OCI-LY1 (cell line): ENCODE measurements at regions not wholly inside any gene's neighbourhood (a gene's known extent, or its start where the extent isn't known, plus 50 kb on each side); places are given as distances from the start of the nearest gene placed in this dataset.

Experiments used
- H2AFZ ChIP-seq: fragments of 200-600 bp; sonication (generic), shearing (Covaris generic); 2 replicates; pipeline ENCODE4 v1.6.0; 2014; ENCODE audit warnings: antibody characterized with exemption, mild to moderate bottlenecking, low read length
- H3F3A ChIP-seq: fragments of 200-600 bp; sonication (generic), shearing (Covaris generic); 2 replicates; pipeline ENCODE4 v1.6.0; 2014; ENCODE audit warnings: mild to moderate bottlenecking, antibody characterized with exemption, low read length, moderate library complexity; ENCODE audit not compliant: insufficient read depth
- H3K27ac ChIP-seq: fragments of 200-600 bp; sonication (generic); 2 replicates; pipeline ENCODE4 v1.5.1; 2014; ENCODE audit warnings: low read length, mixed run types, mild to moderate bottlenecking, low read depth; ENCODE audit not compliant: poor library complexity, severe bottlenecking
- H3K27me3 ChIP-seq: fragments of 200-600 bp; sonication (generic); 2 replicates; pipeline ENCODE4 v1.6.0; 2014; ENCODE audit warnings: antibody characterized with exemption, mild to moderate bottlenecking, low read length, moderate library complexity; ENCODE audit not compliant: insufficient read depth
- H3K36me3 ChIP-seq: fragments of 200-600 bp; sonication (generic); 2 replicates; pipeline ENCODE4 v1.6.1; 2014; ENCODE audit warnings: mild to moderate bottlenecking, antibody characterized with exemption, low read length, moderate library complexity, mixed read lengths; ENCODE audit not compliant: insufficient read depth
- H3K4me1 ChIP-seq: fragments of 200-600 bp; sonication (generic); 2 replicates; pipeline ENCODE4 v1.5.1; 2014; ENCODE audit warnings: mild to moderate bottlenecking, low read length, moderate library complexity; ENCODE audit not compliant: insufficient read depth, severe bottlenecking
- H3K4me2 ChIP-seq: fragments of 200-600 bp; sonication (generic), shearing (Covaris generic); 2 replicates; pipeline ENCODE4 v1.6.1; 2014; ENCODE audit warnings: low read length
- H3K4me3 ChIP-seq: fragments of 200-600 bp; sonication (generic); 2 replicates; pipeline ENCODE4 v1.5.1; 2014; ENCODE audit warnings: low read length, low read depth, mild to moderate bottlenecking, mixed read lengths; ENCODE audit not compliant: poor library complexity, severe bottlenecking
- H3K79me2 ChIP-seq: fragments of 200-600 bp; shearing (Covaris generic); 2 replicates; pipeline ENCODE4 v1.6.1; 2016; ENCODE audit warnings: mixed run types, low read length, mixed read lengths; ENCODE audit not compliant: insufficient read depth
- H3K9ac ChIP-seq: fragments of 200-600 bp; sonication (generic), shearing (Covaris generic); 2 replicates; pipeline ENCODE4 v1.6.1; 2014; ENCODE audit warnings: mild to moderate bottlenecking, low read length, mixed read lengths
- H3K9me2 ChIP-seq: fragments of 200-600 bp; sonication (generic), shearing (Covaris generic); 2 replicates; pipeline ENCODE4 v1.6.1; 2014; ENCODE audit warnings: low read depth, mild to moderate bottlenecking, low read length, mixed read lengths
- H3K9me3 ChIP-seq: fragments of 200-600 bp; shearing (Covaris generic); 2 replicates; pipeline ENCODE4 v1.6.1; 2014; ENCODE audit warnings: low read length, mixed read lengths
- H4K20me1 ChIP-seq: fragments of 200-600 bp; sonication (generic), shearing (Covaris generic); 2 replicates; pipeline ENCODE4 v1.6.0; 2016; ENCODE audit warnings: mild to moderate bottlenecking, low read length; ENCODE audit not compliant: insufficient read depth
- EZH2 ChIP-seq: fragments of 200-600 bp; sonication (generic), shearing (Covaris generic); IDR thresholded peaks from 2 replicates; pipeline ENCODE4 v1.8.0; 2017; ENCODE audit warnings: borderline replicate concordance, mixed run types, mild to moderate bottlenecking, antibody characterized with exemption, low read length, moderate library complexity, mixed read lengths
- TF ChIP-seq, protein P1 (sequence below): fragments of 200-600 bp; sonication (generic), shearing (Covaris generic); IDR thresholded peaks from 2 replicates; pipeline ENCODE4 v1.5.1; 2017; ENCODE audit warnings: mild to moderate bottlenecking, antibody characterized with exemption, low read length, moderate library complexity, mixed read lengths

DNA sequence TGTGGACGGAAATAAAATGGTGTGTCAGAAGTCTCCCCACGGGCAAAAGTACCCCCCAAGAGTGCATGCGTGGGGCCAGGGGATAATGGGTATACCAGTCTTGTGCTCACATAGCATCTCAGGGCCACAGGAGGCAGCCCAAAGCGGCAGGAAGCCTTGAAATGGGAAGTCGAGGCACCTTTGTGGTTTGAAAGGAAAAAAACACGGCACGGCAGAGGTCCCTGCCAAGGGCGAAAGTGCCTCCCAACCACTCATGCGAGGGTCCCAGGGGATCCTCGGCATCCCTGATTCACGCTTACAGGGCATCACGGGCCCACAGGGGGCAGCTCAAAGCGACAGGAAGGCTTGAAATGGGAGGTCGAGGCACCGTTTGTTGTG lies 583.2 kb downstream of the ALG10 start:
- Histone ChIP-seq H3K4me3 (no peak overlapping the region), H3K9me3 (no peaks in the 10 kb centered on the region), H3K9ac (no peak overlapping the region), H3K36me3 (no peaks in the 10 kb centered on the region), H3K27me3 (no peaks in the 10 kb centered on the region), H3F3A (no peaks in the 10 kb centered on the region), H4K20me1 (no peaks in the 10 kb centered on the region), H3K27ac (no peak overlapping the region), H3K79me2 (no peaks in the 10 kb centered on the region), H3K4me2 (no peak overlapping the region), H3K4me1 (no peaks in the 10 kb centered on the region), H2AFZ (no peak overlapping the region), H3K9me2 (no peaks in the 10 kb centered on the region)
- TF ChIP-seq EZH2 = no peak
- TF ChIP-seq, protein P1, sequence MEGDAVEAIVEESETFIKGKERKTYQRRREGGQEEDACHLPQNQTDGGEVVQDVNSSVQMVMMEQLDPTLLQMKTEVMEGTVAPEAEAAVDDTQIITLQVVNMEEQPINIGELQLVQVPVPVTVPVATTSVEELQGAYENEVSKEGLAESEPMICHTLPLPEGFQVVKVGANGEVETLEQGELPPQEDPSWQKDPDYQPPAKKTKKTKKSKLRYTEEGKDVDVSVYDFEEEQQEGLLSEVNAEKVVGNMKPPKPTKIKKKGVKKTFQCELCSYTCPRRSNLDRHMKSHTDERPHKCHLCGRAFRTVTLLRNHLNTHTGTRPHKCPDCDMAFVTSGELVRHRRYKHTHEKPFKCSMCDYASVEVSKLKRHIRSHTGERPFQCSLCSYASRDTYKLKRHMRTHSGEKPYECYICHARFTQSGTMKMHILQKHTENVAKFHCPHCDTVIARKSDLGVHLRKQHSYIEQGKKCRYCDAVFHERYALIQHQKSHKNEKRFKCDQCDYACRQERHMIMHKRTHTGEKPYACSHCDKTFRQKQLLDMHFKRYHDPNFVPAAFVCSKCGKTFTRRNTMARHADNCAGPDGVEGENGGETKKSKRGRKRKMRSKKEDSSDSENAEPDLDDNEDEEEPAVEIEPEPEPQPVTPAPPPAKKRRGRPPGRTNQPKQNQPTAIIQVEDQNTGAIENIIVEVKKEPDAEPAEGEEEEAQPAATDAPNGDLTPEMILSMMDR = no peak

DNA sequence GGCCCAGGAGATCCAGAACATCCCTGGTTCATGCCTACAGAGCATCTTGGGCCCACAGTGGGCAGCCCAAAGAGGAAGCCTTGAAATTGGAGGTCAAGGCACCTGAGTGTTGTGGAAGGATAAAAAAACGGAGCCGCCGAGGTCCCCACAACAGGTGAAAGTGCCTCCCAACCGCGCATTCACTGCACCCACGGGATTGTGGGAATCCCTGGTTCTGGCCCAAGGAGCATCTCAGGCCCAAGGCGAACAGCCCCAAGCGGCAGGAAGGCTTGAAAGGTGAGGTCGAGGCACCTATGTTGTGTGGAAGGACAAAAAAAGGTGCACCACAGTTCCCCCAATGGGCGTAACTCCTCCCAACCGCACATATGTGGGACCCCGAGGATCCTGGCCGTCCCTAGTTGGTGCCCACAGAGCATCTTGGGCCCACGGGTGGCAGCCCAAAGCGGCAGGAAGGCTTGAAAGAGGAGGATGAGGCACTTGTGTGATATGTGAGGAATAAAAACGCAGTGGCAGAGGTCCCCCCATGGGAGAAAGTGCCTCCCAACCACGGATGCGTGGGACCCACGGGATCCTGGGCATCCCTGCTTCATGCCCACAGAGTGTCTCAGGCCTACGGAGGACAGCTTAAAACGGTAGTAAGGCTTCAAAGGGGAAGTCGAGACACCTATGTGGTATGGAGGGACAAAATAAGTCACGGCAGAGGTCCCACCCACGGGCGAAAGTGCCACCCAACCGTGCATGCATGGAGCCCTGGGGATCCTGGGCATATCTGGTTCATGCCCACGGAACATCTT lies 583.9 kb downstream of the ALG10 start:
- H3K9ac ChIP-seq = no peak overlapping the region
- TF ChIP-seq EZH2 = no peak
- TF ChIP-seq, protein P1 = no peak
- no peaks in the 10 kb centered on the region for H3F3A ChIP-seq
- no peaks in the 10 kb centered on the region for H3K36me3 ChIP-seq
- no peaks in the 10 kb centered on the region for H3K9me3 ChIP-seq
- no peaks in the 10 kb centered on the region for H3K9me2 ChIP-seq
- no peaks in the 10 kb centered on the region for H4K20me1 ChIP-seq
- no peak overlapping the region for H3K27ac ChIP-seq
- H3K79me2 ChIP-seq = no peaks in the 10 kb centered on the region
- H3K4me3 ChIP-seq = no peak overlapping the region
- no peak overlapping the region for H2AFZ ChIP-seq
- no peaks in the 10 kb centered on the region for H3K27me3 ChIP-seq
- H3K4me2 ChIP-seq = no peak overlapping the region
- no peaks in the 10 kb centered on the region for H3K4me1 ChIP-seq

DNA sequence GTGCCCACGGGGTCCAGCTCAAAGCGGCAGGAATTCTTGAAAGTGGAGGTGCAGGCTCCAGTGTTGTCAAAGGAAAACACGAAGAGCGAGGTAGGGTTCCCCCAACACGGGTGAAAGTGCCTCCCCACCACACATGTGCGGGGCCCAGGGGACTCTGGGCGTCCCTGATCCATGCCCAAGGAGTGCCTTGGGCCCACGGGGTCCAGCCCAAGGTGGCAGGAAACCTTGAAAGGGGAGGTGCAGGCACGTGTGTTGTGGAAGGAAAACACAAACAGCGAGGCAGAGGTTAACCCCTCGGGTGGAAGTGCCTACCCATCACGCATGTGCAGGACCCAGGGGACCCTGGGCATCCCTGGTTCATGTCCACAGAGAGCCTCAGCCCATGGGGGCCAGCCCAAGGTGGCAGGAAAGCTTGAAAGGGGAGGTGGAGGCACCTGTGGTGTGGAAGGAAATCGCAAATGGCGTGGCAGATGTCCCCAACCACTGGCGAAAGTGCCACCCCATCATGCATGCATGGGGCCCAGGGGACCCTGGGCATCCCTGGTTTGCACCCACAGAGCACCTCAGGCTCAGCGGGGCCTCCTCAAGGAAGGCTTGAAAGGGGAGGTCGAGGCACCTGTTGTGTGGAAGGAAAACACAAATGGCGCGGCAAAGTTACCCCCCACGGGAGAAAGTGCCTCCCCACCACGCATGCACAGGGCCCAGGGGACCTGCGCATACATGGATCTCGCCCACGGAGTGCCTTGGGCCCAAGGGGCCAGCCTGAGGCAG lies 584.6 kb downstream of the ALG10 start:
- H3K36me3 ChIP-seq = no peaks in the 10 kb centered on the region
- no peaks in the 10 kb centered on the region for H3K4me1 ChIP-seq
- no peaks in the 10 kb centered on the region for H3F3A ChIP-seq
- no peaks in the 10 kb centered on the region for H3K27me3 ChIP-seq
- TF ChIP-seq, protein P1 = no peak
- no peak for TF ChIP-seq EZH2
- H3K79me2 ChIP-seq = no peaks in the 10 kb centered on the region
- H4K20me1 ChIP-seq = no peaks in the 10 kb centered on the region
- H3K4me3 ChIP-seq = no peak overlapping the region
- H2AFZ ChIP-seq = no peak overlapping the region
- H3K9ac ChIP-seq = no peak overlapping the region
- no peaks in the 10 kb centered on the region for H3K9me3 ChIP-seq
- H3K9me2 ChIP-seq = no peaks in the 10 kb centered on the region
- no peak overlapping the region for H3K4me2 ChIP-seq
- no peak overlapping the region for H3K27ac ChIP-seq
